CD4-positive, alpha-beta T cell treated with Interleukin-6 for 4 hours (primary cell): ENCODE measurements at regions not wholly inside any gene's neighbourhood (a gene's known extent, or its start where the extent isn't known, plus 50 kb on each side); places are given as distances from the start of the nearest gene placed in this dataset.
"Not testable (repeated sequence)": the region's sequence is repeated elsewhere in the genome, so short reads cannot be mapped to it uniquely, and the experiment has no call there.

ENCODE experiments used
- DNase-seq: peaks from one replicate; pipeline ENCODE4 v3.0.0-alpha.2; 2020; ENCODE audit warnings: mixed read lengths

- DNase-seq = not testable (repeated sequence)
Observed at GRCh38 chr5:102154791-102155605, 141.1 kb downstream of the SLCO4C1 start.

GRCh38 chr5:102154291-102154690 lies 141.8 kb downstream of the SLCO4C1 start:
- DNase-seq = no peak

- DNase-seq = no peak
Observed at GRCh38 chr5:102153003-102153759, 142.9 kb downstream of the SLCO4C1 start.

- DNase-seq = no peak
Observed at GRCh38 chr5:102139029-102139428, 157.1 kb downstream of the SLCO4C1 start.

GRCh38 chr5:102138243-102138653 lies 157.8 kb downstream of the SLCO4C1 start:
- DNase-seq = no peak

GRCh38 chr5:102130890-102131289 lies 165.2 kb downstream of the SLCO4C1 start:
- no peak for DNase-seq

GRCh38 chr5:102130386-102130785 lies 165.7 kb downstream of the SLCO4C1 start:
- no peak for DNase-seq

- DNase-seq = no peak
Observed at GRCh38 chr5:102119252-102119651, 176.8 kb downstream of the SLCO4C1 start.

GRCh38 chr5:102115736-102116135 lies 180.3 kb downstream of the SLCO4C1 start:
- DNase-seq = no peak

GRCh38 chr5:102114525-102115069 lies 181.5 kb downstream of the SLCO4C1 start:
- no peak for DNase-seq

GRCh38 chr5:102107865-102108264 lies 188.2 kb downstream of the SLCO4C1 start:
- no peak for DNase-seq

GRCh38 chr5:102106599-102106998 lies 189.5 kb downstream of the SLCO4C1 start:
- no peak for DNase-seq

GRCh38 chr5:102099766-102100331 lies 196.2 kb downstream of the SLCO4C1 start:
- no peak for DNase-seq

GRCh38 chr5:102099083-102099482 lies 197.0 kb downstream of the SLCO4C1 start:
- not testable (repeated sequence) for DNase-seq

- DNase-seq = not testable (repeated sequence)
Observed at GRCh38 chr5:102098606-102099005, 197.5 kb downstream of the SLCO4C1 start.

- no peak for DNase-seq
Observed at GRCh38 chr5:102090770-102091169, 205.3 kb downstream of the SLCO4C1 start.

- no peak for DNase-seq
Observed at GRCh38 chr5:102089883-102090282, 206.2 kb downstream of the SLCO4C1 start.

GRCh38 chr5:102087906-102088305 lies 208.2 kb downstream of the SLCO4C1 start:
- no peak for DNase-seq

- no peak for DNase-seq
Observed at GRCh38 chr5:102080288-102080687, 215.8 kb downstream of the SLCO4C1 start.

GRCh38 chr5:102077920-102078319 lies 218.2 kb downstream of the SLCO4C1 start:
- no peak for DNase-seq

GRCh38 chr5:102069974-102070373 lies 226.1 kb downstream of the SLCO4C1 start:
- DNase-seq = no peak

GRCh38 chr5:102068870-102069269 lies 227.2 kb downstream of the SLCO4C1 start:
- no peak for DNase-seq

- no peak for DNase-seq
Observed at GRCh38 chr5:102049517-102049916, 246.6 kb downstream of the SLCO4C1 start.
